ENCODE measurements at regions not wholly inside any gene's neighbourhood (a gene's known extent, or its start where the extent isn't known, plus 50 kb on each side); places are given as distances from the start of the nearest gene placed in this dataset.

- ATAC-seq, result no peak
These were observed 296.4 kb upstream of the ACVR2A start for GRCh38 chr2:147548451-147548850.

- no peak for ATAC-seq
These were observed 297.4 kb upstream of the ACVR2A start for GRCh38 chr2:147547440-147547839.

GRCh38 chr2:147546109-147546508 lies 298.7 kb upstream of the ACVR2A start:
- ATAC-seq, result no peak

GRCh38 chr2:147543056-147543455 lies 301.8 kb upstream of the ACVR2A start:
- no peak for ATAC-seq

DNA sequence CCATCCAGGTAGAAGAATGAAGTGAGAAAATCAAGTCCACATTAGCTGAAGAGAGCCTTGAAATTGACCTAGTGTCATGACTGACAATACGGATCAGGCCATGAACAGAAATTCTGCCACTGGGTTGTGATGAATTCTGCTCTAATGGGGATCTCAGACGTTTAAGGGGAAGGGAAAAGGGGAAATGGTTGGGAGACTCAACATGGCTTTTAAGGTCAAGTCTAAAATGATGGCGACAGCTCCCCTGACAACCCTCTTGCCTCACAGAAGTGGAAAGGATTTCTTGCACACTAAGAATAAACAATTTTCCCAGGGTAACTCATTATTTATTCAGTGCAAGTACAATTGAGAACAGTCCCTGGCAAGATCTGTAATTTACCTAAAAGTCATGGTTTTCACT lies 302.5 kb upstream of the ACVR2A start:
- ATAC-seq, result no peak

- ATAC-seq, result no peak
These were observed 303.5 kb upstream of the ACVR2A start for GRCh38 chr2:147541314-147541713.

GRCh38 chr2:147538821-147539220 lies 306.0 kb upstream of the ACVR2A start:
- no peak for ATAC-seq

- ATAC-seq, result no peak
These were observed 306.7 kb upstream of the ACVR2A start for GRCh38 chr2:147538088-147538487.

DNA sequence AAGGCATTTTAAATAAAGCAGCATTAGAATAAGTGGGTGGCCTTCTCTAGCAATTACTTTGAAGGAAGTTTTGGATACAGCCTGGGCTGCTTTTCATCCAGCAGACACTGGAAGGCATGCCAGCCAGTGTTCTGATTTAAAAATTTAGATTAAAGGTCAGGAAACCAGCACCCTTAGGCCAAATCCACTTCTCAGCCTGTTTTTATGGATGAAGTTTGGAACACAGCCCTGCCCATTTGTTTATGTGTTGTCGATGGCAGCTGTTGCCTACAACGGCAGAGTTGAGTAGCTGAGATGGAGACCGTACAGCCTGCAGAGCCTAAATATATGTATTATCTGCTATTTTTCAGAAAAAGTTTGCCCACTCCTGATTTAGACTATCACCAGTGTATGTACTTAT lies 313.6 kb upstream of the ACVR2A start:
- ATAC-seq, result no peak

DNA sequence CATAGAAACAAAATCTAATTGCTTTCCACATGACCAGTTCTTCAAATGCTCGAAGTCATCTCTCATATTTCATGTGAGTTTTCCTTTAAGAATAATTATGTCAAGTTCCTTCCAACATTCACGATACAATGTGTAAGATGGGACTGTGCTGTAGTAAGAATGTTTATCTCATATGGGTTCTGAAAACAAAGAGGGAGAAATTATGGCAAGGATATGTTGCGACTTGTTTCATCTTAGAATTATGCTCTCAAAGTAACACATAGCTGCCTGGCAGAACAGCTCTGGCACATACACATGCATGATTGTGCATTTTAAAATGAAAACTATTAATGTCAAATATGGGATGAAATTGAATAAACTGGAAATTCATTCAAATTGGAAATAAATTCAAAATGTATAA lies 314.8 kb upstream of the ACVR2A start:
- no peak for ATAC-seq

- no peak for ATAC-seq
These were observed 318.9 kb upstream of the ACVR2A start for GRCh38 chr2:147525819-147526489.

DNA sequence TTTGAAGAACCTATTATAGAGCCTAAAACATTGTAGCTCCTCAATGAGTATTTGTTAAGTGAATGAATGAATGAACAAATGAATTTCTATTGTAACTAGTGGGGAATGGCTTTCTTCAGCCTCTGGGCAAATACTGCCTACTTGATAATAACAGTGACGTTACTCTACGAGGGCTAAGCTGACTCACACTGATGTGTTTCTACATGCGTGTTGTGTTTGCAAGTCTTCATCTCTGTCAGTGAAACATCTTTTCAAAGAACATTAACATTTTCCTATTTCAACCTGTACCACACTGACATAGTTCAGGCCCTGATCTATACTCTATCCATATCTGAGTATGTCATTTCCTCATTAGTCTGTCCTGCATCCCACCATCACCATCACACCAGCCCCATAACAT lies 319.9 kb upstream of the ACVR2A start:
- ATAC-seq, result peak in 1 of 2 donors; percentile 13

- no peak for ATAC-seq
These were observed 321.4 kb upstream of the ACVR2A start for GRCh38 chr2:147523415-147523814.

- no peak for ATAC-seq
These were observed 322.9 kb upstream of the ACVR2A start for GRCh38 chr2:147521936-147522335.

DNA sequence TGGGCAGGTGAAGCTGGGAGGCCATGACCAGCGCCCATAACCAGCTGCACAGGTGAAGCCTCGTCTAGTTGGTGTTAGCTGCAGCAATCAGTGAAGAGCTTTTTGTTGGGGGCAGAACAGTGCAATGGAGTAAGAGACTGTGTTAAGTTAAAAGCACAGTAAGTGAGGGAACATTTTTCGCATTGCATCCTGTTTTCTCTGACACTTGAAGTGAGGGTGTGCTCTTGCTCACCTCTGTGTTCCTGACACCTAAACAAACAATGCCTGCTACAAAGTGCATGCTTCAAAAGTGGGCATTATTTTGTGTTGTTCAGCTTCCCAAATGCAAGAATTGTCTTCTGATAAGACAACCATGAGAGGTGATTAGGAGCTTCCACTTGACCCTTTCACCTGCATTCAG lies 324.0 kb upstream of the ACVR2A start:
- ATAC-seq, result no peak

- ATAC-seq, result no peak
These were observed 325.7 kb upstream of the ACVR2A start for GRCh38 chr2:147519178-147519577.

DNA sequence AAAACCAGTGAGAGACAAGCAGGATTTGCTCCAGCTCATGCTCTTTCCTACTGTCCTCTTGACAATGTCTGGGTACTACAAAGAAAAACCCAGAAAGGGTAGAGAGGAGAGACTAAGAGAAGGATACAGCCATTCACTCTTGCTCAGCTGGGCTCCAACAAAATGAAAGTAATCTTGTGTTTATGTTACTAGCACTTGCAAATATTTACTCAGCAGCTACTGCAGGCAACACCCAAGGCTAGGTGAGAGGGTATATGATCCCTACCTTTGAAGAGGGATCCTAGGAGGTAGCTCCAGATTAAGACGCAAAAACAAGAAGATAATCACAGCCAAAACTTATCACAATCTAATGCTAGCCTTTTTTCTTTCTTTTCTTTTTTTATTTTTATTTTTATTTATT lies 329.6 kb upstream of the ACVR2A start:
- no peak for ATAC-seq

DNA sequence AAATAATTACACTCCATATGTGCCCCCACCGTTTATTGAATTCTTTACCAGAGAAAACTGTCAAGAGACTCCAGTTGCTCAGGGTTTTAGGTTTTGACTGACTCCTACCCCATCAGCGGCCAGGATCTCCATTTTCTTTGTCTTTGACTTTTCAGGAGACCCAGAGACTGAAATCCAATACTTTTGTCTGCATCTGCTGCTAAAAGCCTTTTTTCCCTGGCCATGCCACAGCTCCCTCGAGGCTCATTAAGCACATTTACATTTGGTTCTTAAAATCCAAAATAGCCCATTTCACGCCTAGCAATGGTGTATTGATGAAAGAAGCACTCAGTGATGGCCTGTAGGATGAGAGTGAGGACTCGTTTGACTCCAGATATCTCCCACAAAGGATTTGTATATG lies 332.6 kb upstream of the ACVR2A start:
- ATAC-seq, result no peak

DNA sequence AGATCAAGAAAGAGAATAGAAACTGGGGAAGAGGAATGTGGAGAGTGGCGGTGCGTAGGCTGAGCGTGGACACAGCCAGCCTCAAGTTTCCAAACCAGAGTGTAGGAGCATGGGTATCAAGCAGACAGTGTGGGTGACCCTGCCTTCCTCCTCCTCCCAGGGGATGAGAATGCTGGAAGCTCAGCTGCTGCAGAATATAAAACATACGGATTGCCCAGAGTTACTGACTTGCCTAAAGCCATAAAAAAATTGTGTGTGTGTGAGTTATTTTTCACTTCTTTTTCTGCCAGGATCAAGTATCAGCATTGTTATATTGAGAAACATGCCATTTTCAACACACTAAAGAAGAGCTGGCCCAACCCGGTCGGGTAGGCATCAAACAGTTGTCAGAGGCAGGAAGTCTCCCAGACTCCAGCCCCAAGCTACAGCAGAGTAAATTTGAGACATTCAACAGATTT lies 333.3 kb upstream of the ACVR2A start:
- ATAC-seq, result no peak

GRCh38 chr2:147509821-147510220 lies 335.0 kb upstream of the ACVR2A start:
- no peak for ATAC-seq

DNA sequence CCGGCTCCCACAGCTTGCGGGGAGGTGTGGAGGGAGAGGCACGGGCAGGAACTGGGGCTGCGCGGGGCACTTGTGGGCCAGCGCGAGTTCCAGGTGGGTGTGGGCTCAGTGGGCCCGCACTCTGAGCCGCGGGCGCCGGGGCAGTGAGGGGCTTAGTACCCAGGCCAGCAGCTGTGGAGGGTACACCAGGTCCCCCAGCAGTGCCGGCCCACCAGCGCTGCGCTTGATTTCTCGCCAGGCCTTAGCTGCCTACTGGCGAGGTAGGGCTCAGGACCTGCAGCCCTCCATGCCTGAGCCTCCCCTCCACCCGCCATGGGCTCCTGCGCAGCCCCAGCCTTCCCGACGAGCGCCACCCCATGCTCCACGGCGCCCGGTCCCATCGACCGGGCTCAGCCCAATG lies 337.9 kb upstream of the ACVR2A start:
- no peak for ATAC-seq

DNA sequence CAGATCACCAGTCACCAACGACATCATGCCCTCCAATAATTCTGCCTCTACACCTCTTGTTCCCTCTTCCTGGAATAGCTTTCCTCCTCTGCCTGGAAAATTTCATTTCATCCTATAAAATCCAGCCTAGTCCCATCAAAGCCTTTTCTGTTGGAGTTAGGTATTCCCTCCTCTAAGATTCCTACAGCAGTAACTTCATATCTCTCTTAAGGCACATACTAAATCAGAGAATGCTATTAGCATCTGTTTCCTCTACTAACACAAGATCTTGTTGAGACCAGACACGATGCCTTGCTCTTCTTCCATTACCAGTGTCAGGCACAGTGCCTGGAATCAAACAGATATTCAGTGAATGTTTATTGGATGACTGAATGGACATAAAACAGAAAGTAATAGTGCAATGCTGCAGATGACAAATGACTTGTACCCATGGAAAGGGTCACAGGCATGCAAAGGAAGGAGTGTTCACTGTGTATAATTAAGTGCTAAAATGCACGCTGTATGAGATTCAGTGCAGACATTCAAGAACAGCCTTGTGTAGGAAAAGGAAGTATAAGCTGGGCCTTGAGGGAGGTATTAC lies 342.0 kb upstream of the ACVR2A start:
- ATAC-seq, result no peak

GRCh38 chr2:147501968-147502367 lies 342.9 kb upstream of the ACVR2A start:
- no peak for ATAC-seq

GRCh38 chr2:147500819-147501395 lies 343.9 kb upstream of the ACVR2A start:
- ATAC-seq, result no peak

GRCh38 chr2:147500229-147500628 lies 344.6 kb upstream of the ACVR2A start:
- ATAC-seq, result no peak
